ENCODE measurements at regions not wholly inside any gene's neighbourhood (a gene's known extent, or its start where the extent isn't known, plus 50 kb on each side); places are given as distances from the start of the nearest gene placed in this dataset.

DNA sequence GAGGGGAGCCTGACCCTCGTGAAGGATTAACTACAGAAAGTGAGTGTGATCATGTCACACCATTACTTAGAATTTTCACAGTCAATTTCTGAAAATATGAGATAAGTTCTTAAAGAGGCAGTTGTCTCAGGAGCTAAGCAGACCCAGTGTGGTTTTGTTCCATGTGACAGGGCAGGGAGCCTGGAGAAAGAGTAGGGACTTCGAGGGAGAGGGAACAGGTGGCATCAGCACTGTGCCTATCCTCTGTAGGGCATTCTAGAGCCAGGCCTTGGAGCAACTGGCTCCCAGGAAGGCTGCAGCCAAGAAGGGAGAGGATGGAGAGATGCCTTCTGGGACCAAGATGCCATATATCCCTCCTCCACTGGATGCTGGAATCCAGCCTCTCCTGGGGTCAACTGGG, 183.0 kb downstream of the TSHZ3 start:
- no peak for TF ChIP-seq EZH2 (IDR thresholded peaks at IDR 0.05; ENCODE audit: low read length, missing control alignments)
- TF ChIP-seq, protein P1, sequence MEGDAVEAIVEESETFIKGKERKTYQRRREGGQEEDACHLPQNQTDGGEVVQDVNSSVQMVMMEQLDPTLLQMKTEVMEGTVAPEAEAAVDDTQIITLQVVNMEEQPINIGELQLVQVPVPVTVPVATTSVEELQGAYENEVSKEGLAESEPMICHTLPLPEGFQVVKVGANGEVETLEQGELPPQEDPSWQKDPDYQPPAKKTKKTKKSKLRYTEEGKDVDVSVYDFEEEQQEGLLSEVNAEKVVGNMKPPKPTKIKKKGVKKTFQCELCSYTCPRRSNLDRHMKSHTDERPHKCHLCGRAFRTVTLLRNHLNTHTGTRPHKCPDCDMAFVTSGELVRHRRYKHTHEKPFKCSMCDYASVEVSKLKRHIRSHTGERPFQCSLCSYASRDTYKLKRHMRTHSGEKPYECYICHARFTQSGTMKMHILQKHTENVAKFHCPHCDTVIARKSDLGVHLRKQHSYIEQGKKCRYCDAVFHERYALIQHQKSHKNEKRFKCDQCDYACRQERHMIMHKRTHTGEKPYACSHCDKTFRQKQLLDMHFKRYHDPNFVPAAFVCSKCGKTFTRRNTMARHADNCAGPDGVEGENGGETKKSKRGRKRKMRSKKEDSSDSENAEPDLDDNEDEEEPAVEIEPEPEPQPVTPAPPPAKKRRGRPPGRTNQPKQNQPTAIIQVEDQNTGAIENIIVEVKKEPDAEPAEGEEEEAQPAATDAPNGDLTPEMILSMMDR (conservative IDR thresholded peaks at IDR 0.05 in 1 of 2, IDR thresholded peaks at IDR 0.05 in 1 of 2; ENCODE audit: low read depth in 1 of 2, low read length in 2 of 2): no peak

Measured in fibroblast of lung (primary cell).